Liver (tissue), 8 donors: ENCODE measurements at regions not wholly inside any gene's neighbourhood (a gene's known extent, or its start where the extent isn't known, plus 50 kb on each side); places are given as distances from the start of the nearest gene placed in this dataset.

Experiments used
- DNase-seq: peaks from one replicate; pipeline ENCODE4 v3.0.0-alpha.2; 2017; ENCODE audit warnings: low spot score
- H3K27ac ChIP-seq, 2 donors: one replicate each; pipeline ENCODE4 v1.7.0; 2013; ENCODE audit warnings: inconsistent platforms in 2 of 2, low read length in 2 of 2, control low read depth in 1 of 2, low read depth in 1 of 2, mild to moderate bottlenecking in 1 of 2
- H3K27me3 ChIP-seq, 4 donors: one replicate each; pipeline versions ENCODE4 v1.6.1 to v1.7.0; 2013; ENCODE audit warnings: low read length in 3 of 4, inconsistent platforms in 1 of 4, mild to moderate bottlenecking in 1 of 4, moderate library complexity in 1 of 4; ENCODE audit not compliant: control insufficient read depth in 4 of 4, insufficient read depth in 4 of 4
- H3K36me3 ChIP-seq, 4 donors: one replicate each; pipeline versions ENCODE4 v1.6.1 to v1.7.0; 2013; ENCODE audit warnings: low read length in 3 of 4, mild to moderate bottlenecking in 3 of 4, low read depth in 1 of 4, moderate library complexity in 1 of 4; ENCODE audit not compliant: control insufficient read depth in 4 of 4, insufficient read depth in 3 of 4
- H3K4me1 ChIP-seq, 4 donors: one replicate each; pipeline versions ENCODE4 v1.6.1 to v1.7.0; 2013; ENCODE audit warnings: low read length in 3 of 4, mild to moderate bottlenecking in 3 of 4, moderate library complexity in 1 of 4; ENCODE audit not compliant: control insufficient read depth in 4 of 4, insufficient read depth in 4 of 4
- H3K4me3 ChIP-seq, 3 donors: one replicate each; pipeline versions ENCODE4 v1.6.1 to v1.7.0; 2013; ENCODE audit warnings: low read length in 3 of 3, control low read depth in 1 of 3, low read depth in 1 of 3, mild to moderate bottlenecking in 1 of 3
- H3K9ac ChIP-seq, 2 donors: one replicate each; pipeline ENCODE4 v1.7.0; 2013; ENCODE audit warnings: low read length in 2 of 2, mild to moderate bottlenecking in 2 of 2, moderate library complexity in 2 of 2, control low read depth in 1 of 2, low read depth in 1 of 2
- H3K9me3 ChIP-seq, 4 donors: one replicate each; pipeline versions ENCODE4 v1.6.1 to v1.7.0; 2013; ENCODE audit warnings: low read length in 3 of 4; ENCODE audit not compliant: control insufficient read depth in 4 of 4
- ATF3 ChIP-seq: IDR thresholded peaks from 2 replicates; pipeline ENCODE4 v1.6.1; 2016; ENCODE audit warnings: antibody characterized with exemption
- CTCF ChIP-seq: fragments of 150-350 bp; IDR thresholded peaks from 2 replicates; pipeline ENCODE4 v1.5.1; 2017; ENCODE audit warnings: improper control_type of control experiment, low read depth, low read length; ENCODE audit not compliant: missing input control
- EGR1 ChIP-seq, 2 donors: IDR thresholded peaks; 2 replicates each; pipeline ENCODE4 v1.6.1; 2016 to 2018; ENCODE audit warnings: antibody characterized with exemption in 2 of 2, low read depth in 2 of 2
- FOXA1 ChIP-seq: IDR thresholded peaks from 2 replicates; pipeline ENCODE4 v1.6.1; 2016; ENCODE audit warnings: antibody characterized with exemption
- FOXA2 ChIP-seq: IDR thresholded peaks from 2 replicates; pipeline ENCODE4 v1.6.1; 2016; ENCODE audit warnings: antibody characterized with exemption
- GABPA ChIP-seq, 2 donors: IDR thresholded peaks in 1 of 2; conservative IDR thresholded peaks in 1 of 2; 2 replicates each; pipeline ENCODE4 v1.6.1; 2016; ENCODE audit warnings: antibody characterized with exemption in 2 of 2, mild to moderate bottlenecking in 1 of 2, moderate library complexity in 1 of 2
- HNF4A ChIP-seq, 2 donors: conservative IDR thresholded peaks; 2 replicates each; pipeline ENCODE4 v1.6.1; 2016; ENCODE audit warnings: antibody characterized with exemption in 2 of 2, mild to moderate bottlenecking in 2 of 2
- HNF4G ChIP-seq: IDR thresholded peaks from 2 replicates; pipeline ENCODE4 v1.6.1; 2016; ENCODE audit warnings: antibody characterized with exemption
- JUND ChIP-seq, 2 donors: IDR thresholded peaks; 2 replicates each; pipeline ENCODE4 v1.6.1; 2016; ENCODE audit warnings: antibody characterized with exemption in 2 of 2
- MAX ChIP-seq: IDR thresholded peaks from 2 replicates; pipeline ENCODE4 v1.6.1; 2016; ENCODE audit warnings: antibody characterized with exemption
- NR2F2 ChIP-seq: IDR thresholded peaks from 2 replicates; pipeline ENCODE4 v1.6.1; 2016; ENCODE audit warnings: antibody characterized with exemption
- RAD21 ChIP-seq, 2 donors: IDR thresholded peaks; 2 replicates each; pipeline ENCODE4 v1.6.1; 2016; ENCODE audit warnings: antibody characterized with exemption in 2 of 2, mild to moderate bottlenecking in 2 of 2
- REST ChIP-seq: IDR thresholded peaks from 2 replicates; pipeline ENCODE4 v1.6.1; 2016; ENCODE audit warnings: antibody characterized with exemption, mild to moderate bottlenecking
- RXRA ChIP-seq, 2 donors: IDR thresholded peaks; 2 replicates each; pipeline ENCODE4 v1.6.1; 2017 to 2018; ENCODE audit warnings: antibody characterized with exemption in 2 of 2, mild to moderate bottlenecking in 1 of 2
- TAF1 ChIP-seq: conservative IDR thresholded peaks from 2 replicates; pipeline ENCODE4 v1.6.1; 2016; ENCODE audit warnings: antibody characterized with exemption, mild to moderate bottlenecking
- YY1 ChIP-seq: IDR thresholded peaks from 2 replicates; pipeline ENCODE4 v1.6.1; 2016; ENCODE audit warnings: antibody characterized with exemption, mild to moderate bottlenecking
- ZBTB33 ChIP-seq: IDR thresholded peaks from 2 replicates; pipeline ENCODE4 v1.6.1; 2016; ENCODE audit warnings: antibody characterized with exemption
- WGBS: extraction: QIAGEN DNeasy Blood & Tissue Kit; methylation state at CpG from one replicate; pipeline ENCODE4 v1.1.7; 2013; 5-methylcytosine and 5-hydroxymethylcytosine counted together
- donor health status: healthy.
- donor health status: healthy.
- donor health status: healthy.
- donor health status: healthy.
- donor health status: healthy.

GRCh38 chr13:103291798-103292572 is 225.8 kb upstream of the SLC10A2 start:
- Histone ChIP-seq H3K9ac (no peak overlapping the region), H3K36me3 (no peaks in the 10 kb centered on the region), H3K9me3 (peaks cover 0 to 2% (median under 1%) of the 10 kb centered on the region in 4 donors), H3K4me3 (no peak overlapping the region), H3K27me3 (no peaks in the 10 kb centered on the region), H3K4me1 (no peaks in the 10 kb centered on the region), H3K27ac (no peak overlapping the region)
- no peak for DNase-seq
- TF ChIP-seq MAX (no peak), FOXA1 (no peak), ATF3 (no peak)
- 40% methylated on average over 3 of the region's 3 CpGs for WGBS

- TF ChIP-seq RXRA (IDR thresholded peaks at IDR 0.05) (no peak), MAX (no peak), TAF1 (no peak), FOXA2 (no peak)
- no peak overlapping the region for H3K4me3 ChIP-seq
- no peak for DNase-seq
- H3K36me3 ChIP-seq = no peaks in the 10 kb centered on the region
- no peaks in the 10 kb centered on the region for H3K9me3 ChIP-seq
- H3K27ac ChIP-seq = no peak overlapping the region
- no peaks in the 10 kb centered on the region for H3K27me3 ChIP-seq
- no peaks in the 10 kb centered on the region for H3K4me1 ChIP-seq
- no peak overlapping the region for H3K9ac ChIP-seq
- WGBS = 85% methylated on average over 3 of the region's 3 CpGs
These were observed 225.0 kb upstream of the SLC10A2 start for GRCh38 chr13:103291226-103291625.

GRCh38 chr13:103289681-103290080 is 223.5 kb upstream of the SLC10A2 start:
- no peak overlapping the region for H3K4me3 ChIP-seq
- H3K9ac ChIP-seq = no peak overlapping the region
- DNase-seq = no peak
- no peaks in the 10 kb centered on the region for H3K9me3 ChIP-seq
- H3K4me1 ChIP-seq = no peaks in the 10 kb centered on the region
- H3K27ac ChIP-seq = no peak overlapping the region
- TF ChIP-seq YY1 = no peak
- TF ChIP-seq TAF1 = no peak
- TF ChIP-seq REST = no peak
- TF ChIP-seq ZBTB33 = no peak
- TF ChIP-seq RAD21 (IDR thresholded peaks at IDR 0.05) = no peak
- TF ChIP-seq GABPA (IDR thresholded peaks at IDR 0.05 in 1 of 2, conservative IDR thresholded peaks at IDR 0.05 in 1 of 2) = no peak
- TF ChIP-seq CTCF = no peak
- TF ChIP-seq MAX = no peak
- no peak for TF ChIP-seq FOXA1
- TF ChIP-seq HNF4G = no peak
- TF ChIP-seq EGR1 (IDR thresholded peaks at IDR 0.05; ENCODE audit: low read depth in 2 of 2) = no peak
- TF ChIP-seq RXRA (IDR thresholded peaks at IDR 0.05) = no peak
- TF ChIP-seq FOXA2 = no peak
- TF ChIP-seq NR2F2 = no peak
- TF ChIP-seq JUND (IDR thresholded peaks at IDR 0.05) = no peak
- no peak for TF ChIP-seq HNF4A (conservative IDR thresholded peaks at IDR 0.05)
- no peak for TF ChIP-seq ATF3
- no peaks in the 10 kb centered on the region for H3K27me3 ChIP-seq
- H3K36me3 ChIP-seq = no peaks in the 10 kb centered on the region
